GM03348 (cell line): ENCODE measurements at regions not wholly inside any gene's neighbourhood (a gene's known extent, or its start where the extent isn't known, plus 50 kb on each side); places are given as distances from the start of the nearest gene placed in this dataset.

ENCODE experiments used
- DNase-seq: peaks from one replicate; pipeline ENCODE4 v3.0.0; 2012; ENCODE audit warnings: low spot score

DNA sequence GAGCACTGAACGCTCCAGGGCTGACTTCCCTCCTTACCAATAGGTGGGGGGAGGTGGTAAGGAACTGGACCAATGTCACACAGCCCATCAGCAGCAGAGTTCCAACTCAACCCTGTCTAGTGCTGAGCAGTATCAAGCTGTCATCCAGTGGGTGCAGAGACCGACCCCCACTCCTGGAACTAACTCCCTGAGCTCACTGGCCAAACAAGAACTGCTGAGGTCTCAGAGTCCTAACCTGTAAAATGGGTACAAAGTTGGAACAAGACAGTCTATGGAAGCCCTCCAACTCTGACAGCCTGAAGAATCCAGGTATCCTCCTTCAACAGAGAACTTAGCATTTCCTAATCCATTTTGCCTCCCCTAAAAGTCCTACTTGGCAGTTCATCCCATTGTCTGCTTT lies 91.1 kb upstream of the CLMN start:
- DNase-seq: no peak

DNA sequence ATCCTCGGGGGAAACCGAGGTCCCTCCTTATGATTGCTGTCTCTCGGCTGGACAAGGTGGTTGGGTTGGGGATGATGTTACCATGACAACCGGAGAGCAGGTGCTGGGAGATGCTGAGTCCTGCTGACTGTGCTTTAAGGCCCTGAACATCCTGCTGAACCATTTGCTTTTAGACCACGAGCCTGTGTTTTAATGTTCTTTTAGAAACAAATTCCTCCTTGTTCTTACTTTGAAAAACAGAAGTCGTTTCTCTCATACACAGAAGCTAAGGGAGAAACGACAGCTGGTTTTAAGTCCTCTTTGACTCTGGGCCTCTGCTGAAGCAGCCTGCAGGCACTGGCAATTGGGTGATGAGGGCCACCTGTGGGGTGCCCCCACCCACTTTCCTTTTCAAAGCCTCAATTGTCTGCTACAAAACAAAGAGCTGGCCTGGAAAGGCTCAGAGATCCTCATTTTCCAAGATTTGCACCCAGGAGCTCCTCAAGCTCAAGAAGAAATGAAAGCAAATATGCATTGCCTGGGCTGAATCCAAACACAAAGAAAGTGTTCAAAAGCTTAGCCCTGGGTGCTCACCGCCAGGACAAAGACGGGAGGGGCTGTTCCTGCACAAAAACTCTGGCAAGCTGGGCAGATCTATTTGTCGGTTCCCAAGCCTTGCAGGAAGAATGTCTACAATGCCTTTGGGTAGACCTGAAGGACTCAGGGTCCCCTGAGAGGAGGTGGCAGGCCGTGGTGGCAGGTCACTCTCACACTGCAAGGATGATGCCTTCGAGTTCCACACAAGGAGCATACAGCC lies 90.0 kb upstream of the CLMN start:
- DNase-seq: no peak

DNA sequence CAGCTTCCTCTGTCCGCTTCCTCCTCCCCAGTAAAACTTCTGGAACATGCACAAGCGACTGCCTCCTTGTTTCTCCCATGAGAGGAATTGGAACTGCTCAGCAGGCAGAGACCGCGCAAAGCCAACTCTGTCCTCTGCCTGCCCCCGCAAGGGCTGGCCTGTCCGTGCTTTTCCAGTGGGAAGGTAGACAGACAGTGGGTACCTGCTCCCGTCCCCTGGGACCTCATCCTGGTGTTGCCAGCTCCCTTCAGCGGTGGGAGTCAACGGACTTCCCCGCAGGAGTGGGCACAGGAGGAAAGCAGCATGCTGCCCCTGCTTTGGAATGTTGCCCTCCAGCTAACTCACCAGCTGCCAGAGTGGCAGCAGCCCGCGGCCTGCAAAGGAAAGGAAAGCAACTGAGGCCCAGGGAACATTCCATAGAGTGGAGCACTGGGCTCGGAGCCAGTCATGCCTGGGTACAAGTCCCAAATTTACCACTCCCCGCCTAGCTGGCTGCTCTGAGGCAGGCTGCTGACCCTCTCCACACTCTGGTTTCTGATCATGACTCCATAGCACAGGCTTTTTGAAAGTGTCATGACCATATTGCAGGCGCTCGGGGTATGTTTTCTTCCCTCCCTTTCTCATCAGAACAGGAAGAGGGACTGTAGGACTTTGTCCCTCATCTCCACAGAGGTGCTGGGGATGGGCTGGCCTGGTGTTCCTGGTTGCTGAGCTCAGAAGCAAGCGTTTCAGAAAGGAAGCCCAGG lies 89.2 kb upstream of the CLMN start:
- DNase-seq: no peak

DNA sequence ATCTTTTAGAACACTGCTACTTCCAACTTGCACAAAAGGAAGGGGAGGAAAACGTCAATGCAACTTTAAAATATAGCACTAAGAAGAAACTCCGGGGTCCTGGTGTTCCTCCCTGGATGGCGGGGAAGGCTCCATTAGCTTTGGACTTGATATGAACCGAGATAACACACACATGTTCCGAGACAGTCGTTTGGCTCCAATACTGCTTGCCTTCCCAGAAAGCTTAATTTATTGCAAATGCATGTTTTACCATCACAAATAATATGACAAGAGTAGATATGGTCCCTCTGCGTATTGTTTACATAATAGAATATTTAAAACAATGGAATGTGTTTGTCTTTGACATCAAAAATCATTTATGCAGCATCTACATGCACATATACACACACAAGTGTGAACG lies 87.6 kb upstream of the CLMN start:
- DNase-seq: no peak

DNA sequence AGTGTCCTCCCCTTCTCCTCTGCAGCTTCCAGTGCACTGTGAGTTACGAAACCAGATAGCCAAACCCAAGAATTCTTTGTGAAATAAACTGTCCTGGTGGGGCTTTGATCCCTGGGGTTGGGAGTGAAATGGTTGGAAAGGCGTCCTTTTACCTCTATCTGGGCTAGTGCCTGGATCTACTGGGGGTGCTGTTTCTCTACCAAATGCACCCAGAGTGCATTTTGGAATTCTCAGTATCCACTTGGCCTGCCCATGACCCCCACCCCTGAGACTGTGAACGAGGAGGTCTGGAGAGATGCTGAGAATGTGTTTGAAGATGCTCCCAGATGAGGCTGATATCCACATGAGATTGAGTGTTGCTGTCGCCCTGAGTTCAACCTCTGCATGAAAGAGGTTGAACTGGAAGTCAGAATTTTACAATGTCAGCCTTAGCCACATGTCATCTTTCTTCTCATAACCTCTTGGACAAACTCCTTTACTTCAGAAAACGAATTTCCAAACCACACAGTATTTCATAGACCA lies 87.1 kb upstream of the CLMN start:
- no peak for DNase-seq

DNA sequence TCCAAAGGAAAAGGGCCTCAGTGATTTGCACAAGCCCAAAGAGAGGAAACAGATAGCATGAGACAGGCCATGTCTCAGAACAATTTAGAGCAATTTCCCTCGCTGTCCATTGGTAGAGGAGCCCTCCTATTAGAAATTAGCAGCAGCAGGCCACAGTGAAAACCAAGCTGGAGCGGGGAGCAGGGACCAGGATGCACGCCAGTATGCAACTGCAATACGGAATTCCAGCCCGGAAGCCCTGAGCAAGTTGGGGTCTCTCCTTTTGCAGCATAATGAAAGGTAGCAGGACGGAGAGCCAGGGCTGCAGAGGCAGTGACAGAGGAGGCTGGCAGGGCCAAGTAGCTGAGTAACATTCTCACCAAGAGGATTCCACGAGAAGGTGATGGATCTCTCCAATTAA lies 84.9 kb upstream of the CLMN start:
- no peak for DNase-seq

DNA sequence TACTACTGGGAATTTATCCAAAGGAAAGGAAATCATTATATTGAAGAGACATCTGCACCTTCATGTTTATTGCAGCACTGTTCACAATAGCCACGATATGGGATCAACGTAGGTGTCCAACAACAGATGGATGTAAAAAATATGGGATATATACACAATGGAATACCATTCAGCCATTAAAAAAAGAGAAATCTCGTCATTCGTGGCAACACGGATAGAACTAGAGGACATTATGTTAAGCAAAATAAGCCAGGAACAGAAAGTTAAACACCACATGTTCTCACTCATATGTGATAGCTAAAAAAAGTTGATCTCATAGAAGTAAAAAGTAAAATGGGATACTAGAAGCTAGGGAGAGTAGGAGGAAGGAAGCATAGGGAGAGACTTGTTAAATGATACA lies 82.9 kb upstream of the CLMN start:
- no peak for DNase-seq

DNA sequence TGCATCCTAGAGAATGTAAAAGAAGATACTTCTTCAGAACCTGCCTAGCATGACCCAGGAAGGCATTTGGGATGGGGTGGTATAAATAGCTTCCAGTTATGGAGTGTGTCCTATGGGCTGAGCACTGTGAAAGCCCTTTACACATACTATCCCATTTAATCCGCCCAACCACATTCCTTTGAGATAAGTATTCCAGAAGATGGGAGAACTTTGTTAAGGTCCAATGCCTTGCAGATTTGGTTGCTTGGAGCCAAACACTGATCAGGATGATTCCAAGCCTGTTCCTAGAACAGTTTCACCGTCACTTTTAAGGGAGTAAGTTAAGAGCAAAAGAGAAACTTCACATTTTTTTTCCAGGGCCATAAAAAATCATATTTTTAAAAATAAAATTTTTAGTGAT lies 82.5 kb upstream of the CLMN start:
- no peak for DNase-seq

DNA sequence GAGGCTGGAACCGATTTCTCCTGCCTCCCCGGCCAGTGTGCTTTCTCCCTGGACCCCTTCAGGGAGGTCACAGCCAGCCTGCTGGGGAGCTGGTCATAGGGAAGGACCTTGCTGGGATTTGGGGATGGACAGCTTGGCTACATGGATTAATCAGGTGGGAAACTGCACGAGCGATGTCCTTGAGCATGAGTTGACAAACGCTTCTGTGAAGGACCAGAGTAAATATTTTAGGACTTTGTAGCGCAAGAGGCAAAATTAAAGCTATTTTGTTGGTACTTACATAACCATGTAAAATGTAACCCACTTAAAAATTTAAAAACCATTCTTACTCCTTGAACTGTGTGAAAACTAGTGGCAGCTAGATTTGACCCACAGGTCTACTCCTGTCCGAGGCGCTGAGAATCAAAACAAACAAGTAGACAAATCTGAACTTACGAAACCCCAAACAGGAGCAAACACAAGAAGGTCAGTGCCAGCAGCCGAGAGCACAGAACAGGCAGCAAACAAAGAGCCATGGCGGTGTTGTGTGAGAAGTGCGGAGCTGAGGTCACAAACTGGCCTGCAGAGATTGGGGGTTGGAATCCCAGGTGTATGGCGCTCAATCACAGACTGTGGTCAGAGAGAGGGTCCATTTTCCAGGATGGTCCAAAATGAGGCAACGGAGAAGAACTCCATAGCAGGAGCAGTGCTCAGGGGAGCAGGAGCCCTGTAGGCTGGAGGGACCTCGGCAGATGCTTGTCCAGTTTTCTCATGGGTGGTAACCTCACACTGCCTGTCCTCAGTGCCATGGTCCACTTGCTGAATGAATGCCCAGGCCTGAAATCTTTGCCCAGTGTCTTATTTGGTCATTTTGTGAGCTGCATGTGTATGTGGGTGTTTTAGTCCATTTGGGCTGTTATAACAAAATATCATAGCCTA lies 79.2 kb upstream of the CLMN start:
- no peak for DNase-seq

DNA sequence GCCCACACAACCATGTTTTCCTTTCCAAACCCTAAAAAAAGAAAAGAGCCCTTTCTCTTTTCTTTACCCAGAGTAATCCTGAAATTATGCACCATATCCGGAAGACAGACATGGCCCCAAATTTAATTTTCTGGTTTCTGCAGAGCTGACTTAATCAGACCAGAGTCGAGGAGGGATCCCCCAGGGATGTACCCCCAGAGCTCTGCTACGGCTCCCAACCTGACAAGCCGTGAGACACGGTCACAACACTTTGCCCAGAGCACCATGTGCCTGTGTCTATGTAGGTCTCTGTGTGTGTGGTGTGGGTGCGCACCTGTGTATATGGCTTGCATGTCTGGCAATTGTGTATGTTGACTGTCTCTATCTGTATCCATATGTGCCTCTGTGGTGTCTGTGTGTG lies 77.6 kb upstream of the CLMN start:
- DNase-seq: no peak

DNA sequence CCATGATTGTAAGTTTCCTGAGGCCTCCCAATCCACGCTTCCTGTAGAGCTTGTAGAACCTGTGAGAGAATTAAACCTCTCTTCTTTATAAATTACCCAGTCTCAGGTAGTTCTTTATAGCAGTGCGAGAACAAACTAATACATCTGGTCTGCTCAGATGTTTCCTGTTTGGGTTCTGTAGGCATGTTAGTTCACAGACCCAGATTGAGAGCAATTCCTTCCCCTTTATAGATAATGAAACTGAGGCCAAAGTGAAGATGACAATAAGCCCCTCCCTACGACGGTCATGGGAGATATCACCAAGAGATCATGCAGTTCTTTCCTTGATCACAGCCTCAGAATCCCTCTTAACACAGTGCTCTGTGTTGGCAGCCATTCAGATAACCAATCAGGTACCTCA lies 76.5 kb upstream of the CLMN start:
- no peak for DNase-seq

DNA sequence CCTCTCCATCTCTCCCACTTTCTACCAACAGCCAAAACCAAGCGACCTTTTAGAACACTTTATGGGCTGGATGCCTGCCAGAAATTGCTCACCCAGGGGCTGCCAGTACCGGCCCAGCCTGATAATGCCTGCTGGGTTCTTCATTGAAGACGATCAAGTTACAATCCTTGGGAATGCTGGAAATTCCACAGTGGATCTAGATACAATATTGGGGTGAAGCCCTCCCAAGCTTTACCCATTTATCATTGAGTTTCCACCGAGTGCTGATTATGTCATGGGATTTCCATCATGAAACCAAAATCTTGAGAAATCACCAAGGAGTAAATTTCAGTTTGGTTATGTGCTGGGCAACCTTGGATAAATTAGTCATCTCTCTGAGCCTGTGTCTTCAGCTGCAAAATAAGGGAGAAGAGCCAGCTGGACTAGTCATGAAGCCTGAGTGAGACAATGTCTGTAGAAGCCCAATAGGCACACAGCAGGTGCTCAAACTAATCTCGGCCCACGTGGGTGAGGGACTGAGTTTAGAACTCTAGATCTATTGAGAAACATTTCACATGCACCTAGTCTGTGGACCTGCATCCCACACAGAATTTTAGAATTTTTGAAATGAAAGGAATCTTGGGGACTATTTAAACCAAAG lies 75.5 kb upstream of the CLMN start:
- DNase-seq: no peak

DNA sequence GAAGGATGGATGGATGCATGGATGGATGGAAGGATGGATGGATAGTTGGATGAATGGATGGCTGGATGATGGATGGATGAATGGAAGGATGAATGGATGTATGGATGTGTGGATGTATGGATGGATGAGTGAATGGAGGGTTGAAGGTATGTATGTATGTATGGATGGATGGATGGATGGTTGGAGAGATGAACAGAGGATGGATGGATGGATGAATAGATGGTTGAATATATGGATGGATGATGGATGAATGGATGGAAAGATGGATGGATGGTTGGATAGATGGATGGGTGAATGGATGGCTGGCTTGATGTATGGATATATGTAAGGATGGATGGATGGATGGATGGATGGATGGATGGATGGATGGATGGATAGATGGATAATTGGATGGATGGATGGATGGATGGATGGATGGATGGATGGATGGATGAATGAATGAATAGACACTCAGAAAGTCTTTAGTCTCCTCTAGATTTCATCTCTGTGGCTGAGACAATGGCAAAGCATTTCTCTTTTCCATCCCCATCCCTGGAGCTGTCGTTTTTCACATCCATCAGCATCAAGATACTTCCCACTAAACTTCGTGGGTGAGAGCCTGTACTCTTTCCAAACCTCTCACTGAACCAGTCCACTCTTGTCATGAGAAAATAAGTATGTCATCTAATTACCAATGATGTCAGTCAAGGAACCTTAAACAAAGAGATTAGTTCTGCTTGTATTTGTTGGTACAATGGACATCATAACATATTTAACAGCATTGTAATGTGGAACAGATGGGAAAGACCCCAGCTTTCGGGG lies 74.8 kb upstream of the CLMN start:
- no peak for DNase-seq

DNA sequence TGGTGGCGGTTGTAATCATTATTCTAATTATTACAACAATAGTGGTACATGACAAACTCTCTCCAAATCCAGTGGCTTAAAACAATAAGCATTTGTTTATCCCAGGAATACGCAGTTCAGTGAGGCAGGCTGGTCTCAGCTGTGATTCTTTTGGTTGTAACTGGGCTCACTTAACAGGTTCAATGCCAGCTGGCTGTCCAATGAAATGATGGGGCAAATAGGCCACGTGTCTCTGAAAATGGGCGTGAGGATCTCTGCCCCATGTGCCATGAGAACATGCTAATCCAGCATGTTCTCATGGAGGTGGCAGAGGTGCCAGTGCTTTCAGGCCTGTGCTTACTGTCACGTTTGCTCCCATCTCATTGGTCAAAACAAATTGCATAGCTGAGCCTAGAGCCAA lies 73.1 kb upstream of the CLMN start:
- no peak for DNase-seq

DNA sequence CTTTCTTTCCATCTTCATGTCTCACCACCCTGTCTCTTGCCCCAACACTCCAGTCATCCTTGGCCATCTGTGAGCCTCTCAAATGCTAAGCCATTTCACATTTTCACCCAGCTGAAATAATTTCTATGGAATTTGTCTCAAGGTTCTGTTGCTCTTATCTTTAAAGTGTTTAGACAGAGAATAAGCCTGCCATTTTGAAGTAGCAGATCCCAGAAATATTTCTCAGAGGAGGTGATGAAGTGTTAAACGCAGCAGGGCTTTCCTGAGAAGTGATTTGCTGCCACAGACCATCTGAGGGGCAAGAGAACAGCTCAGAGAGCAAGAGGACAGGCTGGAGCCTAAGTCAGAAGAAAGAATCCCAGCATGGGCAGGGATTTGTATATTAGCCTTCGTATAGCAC lies 71.6 kb upstream of the CLMN start:
- DNase-seq: no peak

DNA sequence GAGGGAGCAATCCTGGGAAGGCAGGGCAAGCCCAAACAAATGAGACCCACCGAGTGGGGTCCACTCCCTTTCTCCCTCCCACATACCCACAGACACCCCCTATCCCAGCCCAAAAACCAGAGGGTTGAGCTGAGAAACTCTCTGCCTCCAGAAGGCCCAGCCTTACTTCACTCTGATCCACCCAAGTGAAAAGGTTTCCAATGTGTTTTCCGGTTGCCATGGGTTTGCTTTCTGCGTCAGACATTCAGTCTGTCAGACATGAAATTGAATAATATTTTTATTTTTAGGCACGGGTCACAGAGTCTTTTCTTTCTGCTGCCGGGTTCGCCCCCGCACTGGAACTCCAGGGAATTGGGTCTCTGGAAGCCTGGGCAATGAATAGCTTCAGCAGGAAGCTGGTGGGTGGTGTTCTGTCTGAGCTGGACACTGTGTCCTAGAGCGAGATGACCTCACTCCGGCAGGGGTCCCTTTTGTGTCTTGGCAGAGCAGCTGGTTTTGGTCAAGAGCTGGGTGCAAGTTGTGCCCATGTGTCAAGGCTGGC lies 69.8 kb upstream of the CLMN start:
- DNase-seq: peak; percentile 40

DNA sequence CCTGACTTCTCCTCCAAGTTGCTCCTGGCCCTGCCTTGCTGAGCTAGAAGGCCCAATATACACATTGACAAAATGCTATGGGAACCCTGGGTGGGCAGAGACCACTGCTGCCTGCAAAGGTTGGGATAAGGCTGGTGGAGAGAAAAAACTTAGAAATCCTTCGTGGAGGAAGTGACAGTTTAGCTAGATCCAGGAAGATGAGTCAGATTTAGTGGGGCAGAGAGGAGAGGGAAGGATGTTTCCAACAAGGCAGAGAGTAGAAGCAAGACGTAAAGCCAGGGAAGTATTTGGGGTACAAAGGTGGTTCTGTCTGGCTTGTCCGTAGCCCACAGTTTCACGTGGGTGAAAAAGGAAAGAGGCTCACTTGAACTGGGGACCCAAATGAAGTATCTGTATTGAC lies 69.0 kb upstream of the CLMN start:
- peak; percentile 35 for DNase-seq

DNA sequence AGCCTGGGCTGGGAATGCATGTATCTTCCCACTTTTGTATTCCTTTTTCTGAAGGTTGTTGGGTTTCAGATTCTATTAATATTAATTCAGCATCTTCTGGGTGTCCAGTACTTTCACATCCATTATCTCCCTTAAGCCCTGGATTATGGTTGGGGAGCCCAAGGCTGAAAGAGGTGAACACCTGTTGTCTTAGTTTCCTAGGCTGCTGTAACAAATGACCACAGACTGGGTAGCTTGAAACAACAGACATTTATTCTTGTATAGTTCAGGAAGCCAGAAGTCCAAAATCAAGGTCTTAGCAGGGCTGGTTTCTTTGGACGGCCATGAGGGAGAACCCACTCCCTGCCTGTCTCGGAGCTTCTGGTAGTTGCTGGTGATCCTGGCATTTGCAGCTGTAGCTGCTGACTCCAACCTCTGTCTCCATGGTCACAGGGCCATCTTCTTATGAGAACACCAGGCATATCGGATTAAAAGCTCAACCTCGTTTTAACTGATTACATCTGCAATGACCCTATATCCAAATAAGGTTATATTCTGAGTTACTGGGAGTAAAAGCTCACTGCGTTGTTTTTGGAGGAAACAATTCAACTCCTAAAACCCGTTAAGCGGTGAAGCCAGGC lies 68.2 kb upstream of the CLMN start:
- no peak for DNase-seq

DNA sequence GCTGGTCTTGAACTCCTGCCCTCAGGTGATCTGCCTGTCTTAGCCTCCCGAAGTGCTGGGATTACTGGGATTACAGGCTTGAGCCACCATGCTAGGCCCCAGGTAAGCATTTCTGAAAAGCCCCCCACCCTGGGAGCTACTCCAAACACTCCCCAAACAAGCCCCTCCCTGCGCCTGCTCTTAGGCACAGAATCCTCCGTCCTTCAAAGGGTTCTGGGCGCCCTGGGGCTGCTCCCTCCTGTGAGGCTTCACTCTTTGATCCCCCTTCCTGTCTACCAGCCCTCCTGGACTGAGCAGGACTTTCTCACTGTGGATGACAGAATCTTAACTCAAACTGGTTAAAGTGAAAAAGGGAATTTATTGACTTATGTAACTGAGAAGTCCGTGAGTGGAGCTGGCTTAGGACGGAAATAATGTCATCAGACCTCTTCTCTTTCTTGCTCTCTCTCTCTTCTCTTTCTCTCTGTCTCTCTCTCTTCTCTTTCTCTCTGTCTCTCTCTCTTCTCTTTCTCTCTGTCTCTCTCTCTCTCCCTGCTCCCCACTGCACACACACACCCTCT lies 66.9 kb upstream of the CLMN start:
- no peak for DNase-seq

DNA sequence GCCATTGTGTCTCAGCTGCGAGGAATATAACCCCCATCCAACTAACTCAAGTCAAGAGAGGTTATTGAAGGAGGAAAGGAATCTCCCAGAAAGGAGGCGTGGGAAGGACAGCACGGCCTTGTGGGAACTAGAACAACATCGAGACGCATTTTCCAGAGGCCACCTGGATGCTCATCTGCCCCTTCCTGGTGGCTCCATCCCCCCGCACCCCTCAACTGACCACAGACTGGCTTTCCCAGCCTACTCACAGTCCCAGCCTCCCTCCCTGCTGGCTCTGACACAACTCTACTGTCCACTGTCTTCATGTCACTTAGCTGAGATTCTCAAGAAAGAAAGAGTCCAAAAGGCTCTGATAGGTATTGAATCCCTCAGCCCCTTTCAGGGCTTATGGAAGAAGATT lies 66.0 kb upstream of the CLMN start:
- DNase-seq: no peak
